ENCODE measurements at regions not wholly inside any gene's neighbourhood (a gene's known extent, or its start where the extent isn't known, plus 50 kb on each side); places are given as distances from the start of the nearest gene placed in this dataset.

GRCh38 chr6:9583753-9584352 lies 831.0 kb downstream of the TFAP2A start:
- intact Hi-C loops (cut with micrococcal nuclease), result no loop called here
- no peak overlapping the region for H4K91ac ChIP-seq (ENCODE audit: insufficient read depth, low read depth, low read length)
- POLR2A ChIA-PET (ENCODE audit: unreplicated experiment), result no interaction called here
- no TSS peak for BruUV-seq (replicated peaks)
- no peaks in the 10 kb centered on the region for H3K27me3 ChIP-seq (ENCODE audit: control insufficient read depth, insufficient read depth, low read length)
- H4K5ac ChIP-seq (ENCODE audit: low read depth, low read length), result no peak overlapping the region
- H3K4me1 ChIP-seq (ENCODE audit: control insufficient read depth, insufficient read depth, low read length), result no peaks in the 10 kb centered on the region
- no peak overlapping the region for H4K8ac ChIP-seq (ENCODE audit: low read depth in 2 of 2, low read length in 2 of 2)
- no peak overlapping the region for H3K4ac ChIP-seq (ENCODE audit: low read depth, low read length)
- H2BK120ac ChIP-seq (ENCODE audit: low read depth, low read length), result no peak overlapping the region
- WGBS, 2 experiments (ENCODE audit: extremely low coverage in 2 of 2, insufficient read length in 1 of 2), result no CpG with 5 or more reads among the region's 2 CpGs
- H3K4me2 ChIP-seq (ENCODE audit: low read depth, low read length), result no peak overlapping the region
- no peak overlapping the region for H3K56ac ChIP-seq (ENCODE audit: extremely low read depth, insufficient read depth, low read length)
- in situ Hi-C loops (cut with MboI; ENCODE audit: low sequenced_read_pairs), result no loop called here
- CTCF ChIA-PET, result no interaction called here
- H2BK5ac ChIP-seq (ENCODE audit: low read depth, low read length, poor library complexity, severe bottlenecking), result no peak overlapping the region
- no peaks in the 10 kb centered on the region for H3K9me1 ChIP-seq (ENCODE audit: insufficient read depth, low read length)
- H2AK5ac ChIP-seq (ENCODE audit: low read depth, low read length), result no peak overlapping the region
- H2BK15ac ChIP-seq (ENCODE audit: low read depth, low read length), result no peak overlapping the region
- H3K79me1 ChIP-seq (ENCODE audit: low read depth in 1 of 2, low read length in 2 of 2), result no peaks in the 10 kb centered on the region
- no peak overlapping the region for H3K23ac ChIP-seq (ENCODE audit: low read depth, low read length)
- H3K4me3 ChIP-seq (ENCODE audit: insufficient read depth, low read depth, low read length), result no peak overlapping the region
- no peak overlapping the region for H2AK9ac ChIP-seq (replicated peaks; ENCODE audit: low read depth, low read length, poor library complexity)
- no peak overlapping the region for H2BK20ac ChIP-seq (ENCODE audit: low read depth, low read length)
- no peaks in the 10 kb centered on the region for H3K9me3 ChIP-seq (ENCODE audit: control insufficient read depth, insufficient read depth, low read length)
- no peak overlapping the region for H3K27ac ChIP-seq (ENCODE audit: insufficient read depth, low read length)
- no peak for TF ChIP-seq MAFK (IDR thresholded peaks at IDR 0.05; ENCODE audit: low read depth, low read length)
- H2AFZ ChIP-seq (replicated peaks; ENCODE audit: low read length, poor library complexity), result no peak overlapping the region
- no peak overlapping the region for H3K18ac ChIP-seq (ENCODE audit: low read depth, low read length)
- no peak overlapping the region for H3K9ac ChIP-seq (ENCODE audit: low read depth, low read length)
- dilution Hi-C loops (cut with HindIII; ENCODE audit: low sequenced_read_pairs, unreplicated experiment), result no loop called here
- H3K36me3 ChIP-seq (ENCODE audit: control insufficient read depth, insufficient read depth, low read length), result no peaks in the 10 kb centered on the region
- ATAC-seq (ENCODE audit: low read depth), result no peak
- no peak overlapping the region for H3K14ac ChIP-seq (replicated peaks; ENCODE audit: low read depth, low read length)
- DNase-seq, result no peak
- no peaks in the 10 kb centered on the region for H4K20me1 ChIP-seq (ENCODE audit: insufficient read depth, low read length)
